ENCODE measurements at regions not wholly inside any gene's neighbourhood (a gene's known extent, or its start where the extent isn't known, plus 50 kb on each side); places are given as distances from the start of the nearest gene placed in this dataset.

DNA sequence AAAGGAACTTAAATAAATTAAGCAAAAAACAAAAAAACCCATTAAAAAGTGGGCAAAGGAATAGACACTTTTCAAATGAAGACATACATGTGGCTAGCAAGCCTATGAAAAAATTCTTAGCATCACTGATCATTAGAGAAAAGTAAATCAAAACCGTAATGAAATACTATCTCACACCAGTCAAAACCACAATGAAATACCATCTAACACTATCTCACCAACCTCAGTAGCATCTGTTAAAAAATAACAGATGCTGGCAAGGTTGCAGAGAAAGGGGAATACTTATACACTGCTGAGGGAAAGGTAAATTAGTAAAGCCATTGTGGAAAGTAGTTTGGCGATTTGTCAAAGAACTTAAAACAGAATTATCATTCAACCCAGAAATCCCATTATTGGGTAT is 381.1 kb downstream of the FLRT2 start:
- Histone ChIP-seq H3K36me3 (replicated peaks in 1 of 2; ENCODE audit: control insufficient read depth in 1 of 2, insufficient read depth in 2 of 2, low read length in 2 of 2) (no peaks in the 10 kb centered on the region), H3K79me2 (ENCODE audit: insufficient read depth, low read length) (no peaks in the 10 kb centered on the region), H3K4me2 (ENCODE audit: low read depth, low read length) (no peak overlapping the region), H4K20me1 (ENCODE audit: insufficient read depth, low read length) (no peaks in the 10 kb centered on the region), H3K4me3 (replicated peaks in 1 of 3; ENCODE audit: insufficient read depth in 1 of 3, low read depth in 2 of 3, low read length in 3 of 3) (no peak overlapping the region), H3K27me3 (ENCODE audit: control insufficient read depth in 1 of 2, insufficient read depth in 2 of 2, low read length in 2 of 2) (no peaks in the 10 kb centered on the region), H3K9ac (ENCODE audit: insufficient read depth, low read depth, low read length) (no peak overlapping the region), H3K4me1 (ENCODE audit: insufficient read depth, low read length) (no peaks in the 10 kb centered on the region), H2AFZ (ENCODE audit: low read length) (no peak overlapping the region), H3K9me3 (ENCODE audit: low read length) (peaks cover 84% of the 10 kb centered on the region), H3K27ac (ENCODE audit: extremely low read length, insufficient read depth, low read length) (no peak overlapping the region)
- intact Hi-C loops (cut with micrococcal nuclease; ENCODE audit: unreplicated experiment) (loop anchor here (1.0 kb wide), 1 partner anchor 29 kb away; no protein-coding TSS in a partner anchor), in situ Hi-C loops (cut with HindIII; ENCODE audit: extremely low pct_ligation_motif_present, low pct_unique_long_range_greater_than_20kb) (no loop called here)
- DNase-seq (ENCODE audit: low spot score): no peak
- ChIA-PET CTCF (ENCODE audit: low intra/inter-chr PET ratio, low total read pairs) (no interaction called here), POLR2A (no interaction called here)
- TF ChIP-seq, protein P1, sequence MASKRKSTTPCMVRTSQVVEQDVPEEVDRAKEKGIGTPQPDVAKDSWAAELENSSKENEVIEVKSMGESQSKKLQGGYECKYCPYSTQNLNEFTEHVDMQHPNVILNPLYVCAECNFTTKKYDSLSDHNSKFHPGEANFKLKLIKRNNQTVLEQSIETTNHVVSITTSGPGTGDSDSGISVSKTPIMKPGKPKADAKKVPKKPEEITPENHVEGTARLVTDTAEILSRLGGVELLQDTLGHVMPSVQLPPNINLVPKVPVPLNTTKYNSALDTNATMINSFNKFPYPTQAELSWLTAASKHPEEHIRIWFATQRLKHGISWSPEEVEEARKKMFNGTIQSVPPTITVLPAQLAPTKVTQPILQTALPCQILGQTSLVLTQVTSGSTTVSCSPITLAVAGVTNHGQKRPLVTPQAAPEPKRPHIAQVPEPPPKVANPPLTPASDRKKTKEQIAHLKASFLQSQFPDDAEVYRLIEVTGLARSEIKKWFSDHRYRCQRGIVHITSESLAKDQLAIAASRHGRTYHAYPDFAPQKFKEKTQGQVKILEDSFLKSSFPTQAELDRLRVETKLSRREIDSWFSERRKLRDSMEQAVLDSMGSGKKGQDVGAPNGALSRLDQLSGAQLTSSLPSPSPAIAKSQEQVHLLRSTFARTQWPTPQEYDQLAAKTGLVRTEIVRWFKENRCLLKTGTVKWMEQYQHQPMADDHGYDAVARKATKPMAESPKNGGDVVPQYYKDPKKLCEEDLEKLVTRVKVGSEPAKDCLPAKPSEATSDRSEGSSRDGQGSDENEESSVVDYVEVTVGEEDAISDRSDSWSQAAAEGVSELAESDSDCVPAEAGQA (IDR thresholded peaks at IDR 0.05; ENCODE audit: low read depth): no peak
- TF ChIP-seq, protein P1 (CRISPR knock-in tag; IDR thresholded peaks at IDR 0.05; ENCODE audit: borderline replicate concordance): no peak
- TF ChIP-seq PAX8 (CRISPR knock-in tag; IDR thresholded peaks at IDR 0.05; ENCODE audit: borderline replicate concordance) (no peak), ZNF776 (CRISPR knock-in tag; IDR thresholded peaks at IDR 0.05) (no peak)
- TF ChIP-seq, protein P2, sequence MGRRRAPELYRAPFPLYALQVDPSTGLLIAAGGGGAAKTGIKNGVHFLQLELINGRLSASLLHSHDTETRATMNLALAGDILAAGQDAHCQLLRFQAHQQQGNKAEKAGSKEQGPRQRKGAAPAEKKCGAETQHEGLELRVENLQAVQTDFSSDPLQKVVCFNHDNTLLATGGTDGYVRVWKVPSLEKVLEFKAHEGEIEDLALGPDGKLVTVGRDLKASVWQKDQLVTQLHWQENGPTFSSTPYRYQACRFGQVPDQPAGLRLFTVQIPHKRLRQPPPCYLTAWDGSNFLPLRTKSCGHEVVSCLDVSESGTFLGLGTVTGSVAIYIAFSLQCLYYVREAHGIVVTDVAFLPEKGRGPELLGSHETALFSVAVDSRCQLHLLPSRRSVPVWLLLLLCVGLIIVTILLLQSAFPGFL (CRISPR knock-in tag; IDR thresholded peaks at IDR 0.05): no peak
- TF ChIP-seq, protein P3, sequence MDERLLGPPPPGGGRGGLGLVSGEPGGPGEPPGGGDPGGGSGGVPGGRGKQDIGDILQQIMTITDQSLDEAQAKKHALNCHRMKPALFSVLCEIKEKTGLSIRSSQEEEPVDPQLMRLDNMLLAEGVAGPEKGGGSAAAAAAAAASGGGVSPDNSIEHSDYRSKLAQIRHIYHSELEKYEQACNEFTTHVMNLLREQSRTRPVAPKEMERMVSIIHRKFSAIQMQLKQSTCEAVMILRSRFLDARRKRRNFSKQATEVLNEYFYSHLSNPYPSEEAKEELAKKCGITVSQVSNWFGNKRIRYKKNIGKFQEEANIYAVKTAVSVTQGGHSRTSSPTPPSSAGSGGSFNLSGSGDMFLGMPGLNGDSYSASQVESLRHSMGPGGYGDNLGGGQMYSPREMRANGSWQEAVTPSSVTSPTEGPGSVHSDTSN (CRISPR knock-in tag; IDR thresholded peaks at IDR 0.05): no peak
- FAIRE-seq: no peak
- no peak for ATAC-seq
- no TSS peak for BruUV-seq (replicated peaks)
- 2% methylated on average over 2 of the region's 2 CpGs for WGBS (ENCODE audit: low lambda C conversion rate)
